ENCODE measurements at regions not wholly inside any gene's neighbourhood (a gene's known extent, or its start where the extent isn't known, plus 50 kb on each side); places are given as distances from the start of the nearest gene placed in this dataset.

DNA sequence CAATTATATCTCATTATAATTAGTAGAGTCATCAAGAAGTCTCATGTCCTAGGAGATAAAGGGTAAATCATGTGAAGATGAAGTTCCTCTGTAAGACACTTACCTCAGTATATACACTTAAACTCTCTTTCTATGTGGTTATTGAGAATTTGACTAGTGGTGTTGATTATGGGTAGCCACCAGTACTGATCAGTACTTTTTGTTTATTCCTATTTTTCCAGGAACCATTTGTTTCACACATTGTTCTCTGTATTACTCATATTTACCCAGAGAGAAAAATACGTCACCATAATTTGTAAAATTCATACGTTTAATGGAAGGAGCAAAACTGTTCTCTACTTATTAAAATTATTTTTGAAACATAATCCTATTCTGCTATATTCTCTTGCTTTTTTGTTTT is 55.8 kb upstream of the PRDM8 start:
- Histone ChIP-seq H3K4me3 (no peak overlapping the region), H3K27ac (no peak overlapping the region), H3K36me3 (ENCODE audit: insufficient read depth in 1 of 2, low read depth in 1 of 2) (no peaks in the 10 kb centered on the region), H3K4me1 (no peaks in the 10 kb centered on the region), H3K9me3 (no peaks in the 10 kb centered on the region), H3K27me3 (ENCODE audit: insufficient read depth in 3 of 3, low read length in 2 of 3) (no peaks in the 10 kb centered on the region)
- DNase-seq (no peak), ATAC-seq (no peak)
- intact Hi-C loops (cut with DNase I) = no loop called here
- WGBS, 3 donors = 83 to 89% (median 87%) methylated on average over 2 of the region's 2 CpGs
- TF ChIP-seq, protein P1, sequence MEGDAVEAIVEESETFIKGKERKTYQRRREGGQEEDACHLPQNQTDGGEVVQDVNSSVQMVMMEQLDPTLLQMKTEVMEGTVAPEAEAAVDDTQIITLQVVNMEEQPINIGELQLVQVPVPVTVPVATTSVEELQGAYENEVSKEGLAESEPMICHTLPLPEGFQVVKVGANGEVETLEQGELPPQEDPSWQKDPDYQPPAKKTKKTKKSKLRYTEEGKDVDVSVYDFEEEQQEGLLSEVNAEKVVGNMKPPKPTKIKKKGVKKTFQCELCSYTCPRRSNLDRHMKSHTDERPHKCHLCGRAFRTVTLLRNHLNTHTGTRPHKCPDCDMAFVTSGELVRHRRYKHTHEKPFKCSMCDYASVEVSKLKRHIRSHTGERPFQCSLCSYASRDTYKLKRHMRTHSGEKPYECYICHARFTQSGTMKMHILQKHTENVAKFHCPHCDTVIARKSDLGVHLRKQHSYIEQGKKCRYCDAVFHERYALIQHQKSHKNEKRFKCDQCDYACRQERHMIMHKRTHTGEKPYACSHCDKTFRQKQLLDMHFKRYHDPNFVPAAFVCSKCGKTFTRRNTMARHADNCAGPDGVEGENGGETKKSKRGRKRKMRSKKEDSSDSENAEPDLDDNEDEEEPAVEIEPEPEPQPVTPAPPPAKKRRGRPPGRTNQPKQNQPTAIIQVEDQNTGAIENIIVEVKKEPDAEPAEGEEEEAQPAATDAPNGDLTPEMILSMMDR (IDR thresholded peaks at IDR 0.05) = no peak

DNA sequence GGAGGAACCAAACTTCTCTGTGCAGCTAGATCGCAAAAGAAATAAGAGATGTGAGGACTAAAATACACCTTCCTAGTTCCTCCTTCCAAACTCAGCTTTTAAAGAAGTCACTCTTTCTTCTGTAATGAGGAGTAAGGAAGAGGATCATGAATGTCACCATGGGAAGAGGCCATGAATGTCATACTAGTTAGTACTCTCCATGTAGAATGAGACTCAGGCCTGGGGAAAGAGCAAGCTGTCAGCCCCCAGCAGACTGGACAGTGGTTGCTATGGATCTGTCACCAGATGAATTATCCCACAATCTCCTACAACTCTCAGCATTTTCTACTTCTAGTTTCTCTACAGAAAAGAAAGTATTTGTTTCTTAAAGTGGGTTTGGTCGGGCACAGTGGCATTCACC is 57.1 kb upstream of the PRDM8 start:
- WGBS, 3 donors = 82 to 93% (median 92%) methylated on average over 2 of the region's 2 CpGs
- intact Hi-C loops (cut with DNase I) = no loop called here

DNA sequence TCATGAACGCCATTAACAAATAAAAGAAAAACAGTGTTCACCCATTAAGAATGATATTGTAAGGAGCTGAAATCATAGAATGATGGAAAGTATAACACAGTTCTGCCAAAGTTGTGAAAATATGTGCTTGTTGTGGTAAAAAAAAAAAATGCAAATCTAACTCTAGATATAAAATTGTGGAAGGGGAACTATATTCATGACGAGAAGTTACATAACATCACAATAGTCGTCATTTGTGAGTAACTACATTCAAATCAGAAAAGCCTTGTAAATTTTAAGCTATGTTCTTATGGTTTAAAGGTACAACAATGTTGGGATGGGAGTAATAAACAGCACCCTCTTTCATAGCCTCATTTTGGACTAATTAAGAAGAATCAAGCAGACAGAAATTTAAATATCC is 57.6 kb upstream of the PRDM8 start:
- Histone ChIP-seq H3K9me3 (no peaks in the 10 kb centered on the region), H3K36me3 (ENCODE audit: insufficient read depth in 1 of 2, low read depth in 1 of 2) (no peaks in the 10 kb centered on the region), H3K27ac (no peak overlapping the region), H3K4me1 (no peaks in the 10 kb centered on the region), H3K4me3 (no peak overlapping the region), H3K27me3 (ENCODE audit: insufficient read depth in 3 of 3, low read length in 2 of 3) (no peaks in the 10 kb centered on the region)
- intact Hi-C loops (cut with DNase I) = no loop called here
- TF ChIP-seq, protein P1 (IDR thresholded peaks at IDR 0.05) = no peak
- ATAC-seq = no peak
- no peak for DNase-seq
- 91 to 94% (median 92%) methylated on average over 3 of the region's 3 CpGs for WGBS, 3 donors

More for the DNA sequence above, 57.1 kb upstream of the PRDM8 start:
- TF ChIP-seq, protein P1 (IDR thresholded peaks at IDR 0.05) = no peak
- H3K36me3 ChIP-seq (ENCODE audit: insufficient read depth in 1 of 2, low read depth in 1 of 2) = no peaks in the 10 kb centered on the region
- H3K9me3 ChIP-seq = no peaks in the 10 kb centered on the region
- no peak for DNase-seq
- H3K4me1 ChIP-seq = no peaks in the 10 kb centered on the region
- H3K27ac ChIP-seq = no peak overlapping the region
- H3K4me3 ChIP-seq = no peak overlapping the region
- no peak for ATAC-seq
- no peaks in the 10 kb centered on the region for H3K27me3 ChIP-seq (ENCODE audit: insufficient read depth in 3 of 3, low read length in 2 of 3)

DNA sequence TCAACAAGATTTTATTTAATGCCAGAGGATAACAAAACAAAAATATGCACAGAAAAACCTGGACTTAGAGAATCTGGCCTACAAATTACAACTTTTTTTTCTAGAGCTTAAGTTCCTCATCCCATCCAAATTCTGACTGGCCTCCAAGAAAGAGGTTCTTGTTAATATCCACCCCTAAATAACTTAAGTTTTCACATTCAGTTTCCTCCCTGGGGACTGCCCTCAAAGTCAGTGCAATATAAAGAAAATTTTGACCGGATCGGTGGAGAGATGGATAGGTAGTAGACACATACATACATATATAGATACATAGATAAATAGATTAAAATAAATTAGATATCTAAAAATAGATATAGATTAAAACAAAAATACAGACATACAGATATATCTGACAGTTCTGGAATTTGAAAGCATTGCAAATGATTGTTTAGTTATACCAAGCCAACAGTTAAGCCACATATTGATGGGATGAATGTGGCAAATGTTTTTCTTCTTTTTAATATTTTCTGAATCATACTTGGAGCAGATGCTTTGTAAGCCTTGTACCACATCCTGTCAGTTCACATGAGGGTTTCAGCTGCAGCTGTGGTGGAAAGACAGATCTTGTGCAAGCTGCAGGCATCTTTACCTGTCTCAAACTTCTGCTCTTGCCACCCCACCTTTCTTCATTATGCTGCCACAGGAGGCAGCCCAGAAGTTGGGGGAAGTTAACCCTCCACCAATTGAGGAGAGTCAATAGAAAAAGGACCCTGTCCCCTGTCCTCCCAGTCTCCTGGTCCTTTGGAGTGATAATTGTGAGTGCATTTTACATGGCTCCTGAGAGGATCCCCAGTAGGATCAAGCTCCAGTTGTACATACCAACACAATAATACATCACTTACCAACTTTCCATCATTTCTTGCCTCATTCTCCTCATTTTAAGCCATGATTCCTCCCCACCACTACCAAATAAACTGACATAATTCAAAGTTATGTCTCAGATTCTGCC is 58.5 kb upstream of the PRDM8 start:
- peak in 1 of 4 donors; percentile 40 for ATAC-seq
- WGBS, 3 donors = 72 to 75% (median 75%) methylated on average over 2 of the region's 2 CpGs

More for the DNA sequence above, 58.5 kb upstream of the PRDM8 start:
- Histone ChIP-seq H3K4me3 (no peak overlapping the region), H3K9me3 (no peaks in the 10 kb centered on the region), H3K27me3 (ENCODE audit: insufficient read depth in 3 of 3, low read length in 2 of 3) (no peaks in the 10 kb centered on the region), H3K4me1 (no peaks in the 10 kb centered on the region), H3K27ac (no peak overlapping the region), H3K36me3 (ENCODE audit: insufficient read depth in 1 of 2, low read depth in 1 of 2) (no peaks in the 10 kb centered on the region)
- peak in 1 of 2 donors; percentile 17 for DNase-seq
- TF ChIP-seq, protein P1 (IDR thresholded peaks at IDR 0.05) = no peak
- intact Hi-C loops (cut with DNase I) = no loop called here
